Vagina (tissue), 2 donors: ENCODE measurements at regions not wholly inside any gene's neighbourhood (a gene's known extent, or its start where the extent isn't known, plus 50 kb on each side); places are given as distances from the start of the nearest gene placed in this dataset.

Source experiments
- CTCF ChIP-seq, 3 experiments: fragments of 450-650 bp in 2 of 3; fragments of 200-600 bp in 1 of 3; sonication (generic) in 1 of 3; IDR thresholded peaks; one replicate each; pipeline ENCODE4 v1.5.1; 2017 to 2019; ENCODE audit warnings: antibody characterized with exemption in 3 of 3, mild to moderate bottlenecking in 2 of 3, moderate library complexity in 2 of 3
- POLR2A ChIP-seq, 2 donors: fragments of 450-650 bp; IDR thresholded peaks; one replicate each; pipeline ENCODE4 v1.6.1; 2017; ENCODE audit warnings: antibody characterized with exemption in 2 of 2, mild to moderate bottlenecking in 2 of 2, moderate library complexity in 2 of 2
- POLR2AphosphoS5 ChIP-seq, 2 donors: sonication (generic); formaldehyde crosslinking; IDR thresholded peaks; one replicate each; pipeline ENCODE4 v1.9.0; 2017; ENCODE audit warnings: antibody characterized with exemption in 2 of 2, mild to moderate bottlenecking in 2 of 2, low read depth in 1 of 2; ENCODE audit not compliant: insufficient read depth in 1 of 2

DNA sequence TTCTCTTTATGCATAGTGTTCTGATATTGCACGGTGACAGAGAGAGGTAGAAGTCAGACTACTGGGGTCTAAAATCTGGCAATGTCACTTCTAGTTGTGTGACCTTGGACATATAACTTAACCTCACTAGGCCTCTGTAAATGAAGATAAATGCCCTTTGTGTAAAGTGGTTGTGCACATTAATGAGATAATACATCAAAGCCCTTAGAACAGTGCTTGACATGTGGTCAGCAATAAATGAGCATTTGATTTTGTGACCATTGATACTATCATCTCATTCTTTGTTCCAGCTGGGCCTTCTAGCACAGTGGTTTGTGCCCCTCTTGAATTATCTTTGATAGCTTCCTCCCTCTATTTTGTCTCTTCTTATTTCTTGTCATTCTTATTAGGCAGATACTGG, 74.1 kb upstream of the C10orf90 start:
- TF ChIP-seq CTCF (IDR thresholded peaks at IDR 0.05) (no peak), POLR2A (IDR thresholded peaks at IDR 0.05) (no peak), POLR2AphosphoS5 (IDR thresholded peaks at IDR 0.05; ENCODE audit: insufficient read depth in 1 of 2, low read depth in 1 of 2) (no peak)
